IPS DF 6.9 (cell line): ENCODE measurements at regions not wholly inside any gene's neighbourhood (a gene's known extent, or its start where the extent isn't known, plus 50 kb on each side); places are given as distances from the start of the nearest gene placed in this dataset.

Source experiments
- DNase-seq: peaks from one replicate; pipeline ENCODE4 v3.0.0-alpha.2; 2013; ENCODE audit warnings: low read depth, low spot score
- H3K27ac ChIP-seq: one replicate; pipeline ENCODE4 v1.5.1; 2013; ENCODE audit warnings: low read length, control low read depth
- H3K27me3 ChIP-seq: 2 replicates; pipeline ENCODE4 v1.6.1; 2013; ENCODE audit warnings: mild to moderate bottlenecking, low read length; ENCODE audit not compliant: control insufficient read depth, insufficient read depth
- H3K36me3 ChIP-seq: 2 replicates; pipeline ENCODE4 v1.6.1; 2013; ENCODE audit warnings: low read length; ENCODE audit not compliant: control insufficient read depth, insufficient read depth
- H3K4me1 ChIP-seq: 2 replicates; pipeline ENCODE4 v1.6.1; 2013; ENCODE audit warnings: low read length; ENCODE audit not compliant: control insufficient read depth, insufficient read depth
- H3K4me3 ChIP-seq: 2 replicates; pipeline ENCODE4 v1.5.1; 2013; ENCODE audit warnings: mild to moderate bottlenecking, low read length
- H3K9me3 ChIP-seq: 2 replicates; pipeline ENCODE4 v1.6.1; 2013; ENCODE audit warnings: low read length, inconsistent platforms; ENCODE audit not compliant: control insufficient read depth, insufficient read depth
- WGBS: extraction: QIAGEN DNeasy Blood & Tissue Kit; methylation state at CpG from one replicate; pipeline ENCODE4 v1.1.7; 2013; ENCODE audit warnings: mixed read lengths, missing lambda C conversion rate; ENCODE audit not compliant: insufficient read length, insufficient coverage; 5-methylcytosine and 5-hydroxymethylcytosine counted together

DNA sequence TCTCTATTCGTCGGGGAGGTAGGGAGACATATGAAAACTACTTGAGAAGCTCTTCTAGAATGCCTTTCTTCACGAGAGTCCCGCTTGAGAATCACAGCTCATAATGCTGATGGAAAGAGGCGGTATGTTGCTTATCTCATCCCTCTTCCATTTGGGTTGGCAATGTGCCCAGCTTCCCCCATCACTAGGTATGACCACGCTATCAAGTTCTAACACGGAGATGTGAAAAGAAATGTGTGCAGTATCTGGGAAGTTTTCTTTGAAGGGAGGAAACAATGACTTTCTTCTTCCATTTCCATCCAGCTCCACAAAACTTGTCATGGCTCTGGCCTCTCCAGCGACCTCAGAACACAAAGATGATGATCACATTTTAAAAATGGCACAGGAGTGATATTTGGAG is 742.4 kb downstream of the DCDC2C start:
- Histone ChIP-seq H3K36me3 (no peaks in the 10 kb centered on the region), H3K9me3 (no peaks in the 10 kb centered on the region), H3K4me1 (peaks cover 2% of the 10 kb centered on the region; the same call in 1 of the 2 replicates), H3K27ac (no peak overlapping the region), H3K4me3 (no peak overlapping the region), H3K27me3 (no peaks in the 10 kb centered on the region)
- no CpG with 5 or more reads among the region's 8 CpGs for WGBS
- no peak for DNase-seq

DNA sequence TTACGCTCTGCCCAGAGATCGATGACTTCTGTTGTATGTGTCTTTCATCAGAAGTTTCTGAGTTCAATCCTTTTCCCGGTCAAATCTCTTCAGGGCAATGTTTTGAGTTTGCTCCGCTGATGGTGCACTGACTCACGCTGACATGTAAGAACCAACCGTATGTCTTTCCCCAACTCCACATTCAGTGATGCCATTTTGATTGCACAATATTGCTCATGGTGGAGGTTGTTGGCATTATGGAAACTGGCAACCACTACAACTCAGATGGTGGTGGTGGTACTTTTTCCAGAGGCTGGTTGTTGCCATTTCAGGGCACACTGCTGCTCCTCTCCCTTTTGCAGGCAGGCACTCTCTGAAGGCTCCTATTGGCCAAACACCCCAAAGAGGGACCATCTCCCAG is 751.5 kb downstream of the DCDC2C start:
- DNase-seq: no peak
- no peaks in the 10 kb centered on the region for H3K9me3 ChIP-seq
- no peaks in the 10 kb centered on the region for H3K36me3 ChIP-seq
- no peaks in the 10 kb centered on the region for H3K4me1 ChIP-seq
- WGBS: no CpG with 5 or more reads among the region's 6 CpGs
- H3K27me3 ChIP-seq: no peaks in the 10 kb centered on the region
- H3K27ac ChIP-seq: no peak overlapping the region
- no peak overlapping the region for H3K4me3 ChIP-seq

DNA sequence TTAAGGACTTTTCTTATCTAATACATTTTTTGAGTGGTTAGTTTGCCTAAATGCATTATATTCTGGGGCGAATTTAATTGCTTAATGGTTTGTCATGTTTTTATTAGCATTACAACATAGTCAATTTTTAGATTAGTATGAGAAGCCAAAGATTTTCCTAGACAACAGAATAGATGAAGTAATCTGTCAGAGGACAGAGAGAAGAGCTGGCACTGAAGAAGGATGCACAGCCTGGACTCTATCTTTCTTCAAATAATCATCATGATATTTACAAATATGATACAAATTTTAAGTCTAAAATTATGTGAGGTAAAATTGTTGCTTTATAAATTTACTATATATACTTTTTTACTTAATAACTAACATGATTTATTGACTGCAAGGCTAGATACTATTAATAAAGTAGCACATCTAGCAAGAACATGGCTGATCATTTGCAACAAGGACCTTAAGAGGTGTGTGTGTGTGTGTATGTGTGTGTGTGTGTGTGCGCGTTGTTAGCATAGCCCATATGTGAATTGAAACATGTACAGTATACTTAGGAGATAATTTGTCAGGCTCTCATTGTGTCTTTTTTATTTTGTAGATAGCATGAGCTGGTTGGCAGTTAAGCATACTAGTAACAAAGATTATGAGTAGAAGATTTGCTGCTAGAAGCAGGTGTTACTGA is 752.2 kb downstream of the DCDC2C start:
- Histone ChIP-seq H3K4me1 (no peaks in the 10 kb centered on the region), H3K9me3 (no peaks in the 10 kb centered on the region), H3K27me3 (no peaks in the 10 kb centered on the region), H3K27ac (no peak overlapping the region), H3K36me3 (no peaks in the 10 kb centered on the region), H3K4me3 (no peak overlapping the region)
- no CpG with 5 or more reads among the region's 3 CpGs for WGBS
- DNase-seq: no peak

DNA sequence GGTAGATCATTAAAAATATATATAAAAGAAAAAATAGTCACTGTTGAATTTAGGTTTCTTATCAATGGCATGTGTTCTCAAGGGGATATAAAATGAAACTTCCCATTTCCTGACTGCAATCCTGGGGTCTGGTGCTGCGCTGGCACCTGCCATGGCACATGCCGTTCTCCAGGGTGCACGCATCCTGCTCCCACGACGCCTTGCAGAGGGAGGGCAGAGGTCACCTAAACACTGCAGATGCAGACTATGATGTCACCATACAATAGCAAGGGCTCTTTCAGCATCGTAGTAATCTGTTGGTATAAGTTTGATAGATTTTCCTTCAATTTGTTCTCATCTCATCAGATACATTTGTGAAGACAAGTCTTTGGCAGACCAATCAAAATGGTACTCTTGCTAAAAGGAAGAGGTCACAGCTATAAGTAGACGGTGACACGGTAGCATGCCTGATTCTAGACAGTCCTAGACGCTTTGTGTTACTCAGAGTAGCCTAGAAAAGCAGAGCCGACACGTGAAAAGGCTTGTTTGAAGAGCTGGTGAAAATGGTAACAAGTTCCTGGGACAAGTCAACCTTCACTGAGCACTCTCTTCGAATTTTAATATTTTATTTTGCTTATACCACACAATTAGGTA is 761.4 kb downstream of the DCDC2C start:
- Histone ChIP-seq H3K4me3 (no peak overlapping the region), H3K27me3 (no peaks in the 10 kb centered on the region), H3K4me1 (no peaks in the 10 kb centered on the region), H3K36me3 (no peaks in the 10 kb centered on the region), H3K9me3 (no peaks in the 10 kb centered on the region), H3K27ac (no peak overlapping the region)
- WGBS: no CpG with 5 or more reads among the region's 12 CpGs
- no peak for DNase-seq

DNA sequence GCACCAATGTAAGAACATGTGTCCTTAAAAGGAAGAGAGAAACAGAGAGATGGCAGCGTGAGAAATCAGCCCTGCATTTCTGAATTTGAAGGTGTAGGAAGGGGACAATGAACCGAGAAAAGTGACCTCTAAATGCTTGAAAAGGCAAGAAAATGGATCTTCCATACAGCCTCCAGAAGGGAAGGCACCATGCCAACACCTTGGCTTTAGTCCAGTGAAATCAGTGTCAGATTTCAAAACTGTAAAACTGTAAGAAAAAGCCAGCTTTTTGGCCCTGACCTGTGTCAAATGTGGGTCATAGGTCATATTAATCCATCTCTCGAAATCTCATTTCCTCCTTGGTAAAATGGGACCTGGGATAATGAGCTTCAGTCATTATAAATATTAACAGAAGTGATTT is 762.3 kb downstream of the DCDC2C start:
- H3K4me3 ChIP-seq: no peak overlapping the region
- no peaks in the 10 kb centered on the region for H3K4me1 ChIP-seq
- DNase-seq: no peak
- no peaks in the 10 kb centered on the region for H3K9me3 ChIP-seq
- H3K36me3 ChIP-seq: no peaks in the 10 kb centered on the region
- H3K27ac ChIP-seq: no peak overlapping the region
- no CpG with 5 or more reads among the region's 3 CpGs for WGBS
- H3K27me3 ChIP-seq: no peaks in the 10 kb centered on the region

DNA sequence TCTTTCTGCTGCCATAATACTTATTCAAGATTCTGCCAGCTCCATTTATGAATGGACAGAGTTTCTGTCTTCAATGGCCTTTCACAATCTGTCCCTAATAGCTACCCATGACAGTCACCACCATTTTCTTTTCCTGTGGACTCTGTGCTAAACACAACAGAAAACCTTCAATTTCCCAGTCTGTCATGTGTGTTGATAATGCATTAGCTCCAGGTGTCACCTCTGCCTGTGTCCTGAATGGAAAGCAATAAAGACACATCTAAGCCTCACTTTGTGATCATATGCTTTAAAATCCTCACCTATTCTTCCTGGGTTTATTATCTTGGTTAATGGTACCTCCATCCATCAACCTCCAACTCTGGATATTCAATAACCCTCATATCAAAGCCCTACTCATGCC is 772.2 kb downstream of the DCDC2C start:
- Histone ChIP-seq H3K27ac (no peak overlapping the region), H3K36me3 (no peaks in the 10 kb centered on the region), H3K27me3 (no peaks in the 10 kb centered on the region), H3K4me1 (no peaks in the 10 kb centered on the region), H3K9me3 (no peaks in the 10 kb centered on the region), H3K4me3 (no peak overlapping the region)
- DNase-seq: no peak

DNA sequence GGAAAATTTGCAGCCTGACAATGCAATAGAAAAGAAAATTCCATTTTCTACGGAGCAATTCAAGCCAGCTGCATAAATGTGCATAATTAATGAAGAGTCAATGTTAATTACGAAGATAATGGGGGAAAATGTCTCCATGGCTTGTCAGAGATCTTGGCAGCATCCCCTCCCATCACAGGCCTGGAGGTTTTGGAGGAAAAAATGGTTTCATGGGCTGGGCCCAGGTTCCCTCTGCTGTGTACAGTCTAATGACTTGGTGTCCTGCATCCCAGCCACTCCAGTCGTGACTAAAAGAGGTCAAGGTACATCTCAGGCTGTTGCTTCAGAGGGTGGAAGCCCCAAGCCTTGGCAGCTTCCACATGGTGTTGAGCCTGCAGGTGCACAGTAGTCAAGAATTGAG is 779.7 kb downstream of the DCDC2C start:
- no peak overlapping the region for H3K27ac ChIP-seq
- no peak for DNase-seq
- WGBS: no CpG with 5 or more reads among the region's 3 CpGs
- H3K27me3 ChIP-seq: no peaks in the 10 kb centered on the region
- H3K9me3 ChIP-seq: no peaks in the 10 kb centered on the region
- H3K36me3 ChIP-seq: no peaks in the 10 kb centered on the region
- H3K4me3 ChIP-seq: no peak overlapping the region
- H3K4me1 ChIP-seq: no peaks in the 10 kb centered on the region

DNA sequence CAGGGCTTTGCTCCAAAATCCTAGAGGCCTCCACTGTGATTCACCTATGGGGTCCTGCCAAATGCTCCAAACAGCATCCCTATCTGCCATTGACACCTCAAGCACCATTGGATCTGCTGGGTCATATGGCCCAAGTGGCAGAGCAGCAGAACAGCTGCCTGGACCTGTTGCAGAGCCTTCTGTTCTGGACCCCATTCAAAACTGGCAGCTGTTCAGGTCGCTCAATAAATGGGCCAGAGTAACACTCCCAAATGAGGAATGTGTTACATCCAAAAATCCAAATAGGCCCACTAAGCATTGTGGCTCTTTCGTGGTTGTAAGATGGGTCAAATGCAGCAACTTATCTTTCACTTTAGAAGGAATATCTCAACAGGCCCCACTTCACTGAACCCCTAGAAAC is 783.6 kb downstream of the DCDC2C start:
- no peaks in the 10 kb centered on the region for H3K4me1 ChIP-seq
- H3K4me3 ChIP-seq: no peak overlapping the region
- no peaks in the 10 kb centered on the region for H3K36me3 ChIP-seq
- DNase-seq: no peak
- no peak overlapping the region for H3K27ac ChIP-seq
- H3K27me3 ChIP-seq: no peaks in the 10 kb centered on the region
- WGBS: no CpG with 5 or more reads among the region's 2 CpGs
- H3K9me3 ChIP-seq: no peaks in the 10 kb centered on the region

DNA sequence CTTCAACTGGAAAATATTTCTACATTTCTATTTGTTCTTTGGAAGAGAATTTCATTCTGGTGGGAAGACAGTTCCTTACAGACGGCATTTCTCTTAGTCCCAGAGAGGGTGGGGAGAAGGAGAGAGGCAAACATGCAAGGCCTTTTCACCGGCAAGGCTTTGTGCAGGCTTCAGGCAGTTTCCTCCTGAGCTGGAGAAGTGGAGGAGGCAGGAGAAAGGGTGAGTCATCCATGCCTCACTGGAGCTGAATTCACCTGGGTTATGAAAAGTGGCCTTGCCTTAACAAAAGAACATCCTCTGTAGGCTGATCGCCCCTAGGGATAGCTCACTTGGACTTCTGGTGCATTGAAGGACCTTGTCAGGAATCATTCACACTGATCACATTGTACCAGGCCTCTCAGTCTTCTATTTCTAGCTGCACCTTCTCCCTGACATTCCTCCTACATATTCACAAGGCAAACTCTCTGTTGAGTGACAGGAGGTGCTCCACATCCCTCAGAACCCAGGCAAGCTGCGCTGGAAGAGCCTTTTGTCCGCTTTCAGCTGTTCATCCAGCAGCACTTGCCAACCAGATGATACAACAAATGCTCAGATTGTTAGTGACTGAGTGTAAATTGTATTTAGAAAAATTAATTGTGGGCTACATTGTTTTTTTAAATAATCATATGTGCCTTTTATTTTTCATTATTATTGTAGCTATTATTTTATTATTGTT is 796.1 kb downstream of the DCDC2C start:
- DNase-seq: no peak

DNA sequence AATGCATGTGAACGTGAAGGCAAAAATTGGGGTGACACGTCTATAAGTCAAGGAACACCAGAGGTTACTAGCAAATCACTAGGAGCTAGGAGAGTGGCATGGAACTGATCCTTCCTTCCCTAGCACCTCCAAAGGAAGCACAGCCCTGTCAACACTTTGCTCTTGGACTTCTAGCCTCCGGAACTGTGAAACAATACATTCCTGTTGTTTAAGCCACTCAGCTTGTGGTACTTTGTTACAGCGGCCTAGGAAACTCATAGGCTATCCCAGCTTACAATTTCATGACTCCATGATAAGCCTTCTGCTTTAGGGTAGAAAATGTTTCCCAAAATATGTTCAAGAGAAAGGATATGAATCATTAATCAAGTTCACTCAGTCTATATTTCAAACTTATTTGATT is 798.1 kb downstream of the DCDC2C start:
- no peaks in the 10 kb centered on the region for H3K36me3 ChIP-seq
- WGBS: no CpG with 5 or more reads among the region's 4 CpGs

More for the DNA sequence above, 796.1 kb downstream of the DCDC2C start:
- H3K9me3 ChIP-seq: no peaks in the 10 kb centered on the region
- no peaks in the 10 kb centered on the region for H3K27me3 ChIP-seq
- no peaks in the 10 kb centered on the region for H3K4me1 ChIP-seq
- H3K4me3 ChIP-seq: no peak overlapping the region
- no CpG with 5 or more reads among the region's 5 CpGs for WGBS
- no peak overlapping the region for H3K27ac ChIP-seq
- H3K36me3 ChIP-seq: no peaks in the 10 kb centered on the region

More for the DNA sequence above, 798.1 kb downstream of the DCDC2C start:
- H3K4me1 ChIP-seq: no peaks in the 10 kb centered on the region
- H3K9me3 ChIP-seq: no peaks in the 10 kb centered on the region
- H3K4me3 ChIP-seq: no peak overlapping the region
- no peaks in the 10 kb centered on the region for H3K27me3 ChIP-seq
- no peak overlapping the region for H3K27ac ChIP-seq
- no peak for DNase-seq
